SK-N-SH (cell line): ENCODE measurements at regions not wholly inside any gene's neighbourhood (a gene's known extent, or its start where the extent isn't known, plus 50 kb on each side); places are given as distances from the start of the nearest gene placed in this dataset.

Experiments used
- CTCF ChIA-PET: fragments of 300-600, 350-600 bp; formaldehyde crosslinking; extraction: SDS; loops from one replicate; lab custom pipeline; 2021; lab: Yijun Ruan, JAX
- POLR2A ChIA-PET: fragments of 350-600 bp; sonication (Branson Sonifier 250); formaldehyde crosslinking; extraction: SDS; loops from one replicate; lab custom pipeline; 2020; ENCODE audit warnings: antibody characterized with exemption, inconsistent platforms; lab: Yijun Ruan, JAX
- DNase-seq: peaks from one replicate; pipeline ENCODE4 v3.0.0; 2012
- H2AFZ ChIP-seq: fragments of 200-600 bp; sonication (generic); 2 replicates; pipeline ENCODE4 v1.8.1; 2016; ENCODE audit warnings: antibody characterized with exemption, mild to moderate bottlenecking, low read depth
- H3F3A ChIP-seq: fragments of 200-600 bp; sonication (generic); replicated peaks from 2 replicates; pipeline ENCODE3; 2016; ENCODE audit warnings: antibody characterized with exemption, mild to moderate bottlenecking; ENCODE audit not compliant: insufficient read depth
- H3K27ac ChIP-seq, 2 experiments: fragments of 200-500 bp in 1 of 2; fragments of 200-600 bp in 1 of 2; sonication (Bioruptor generic) in 1 of 2; sonication (generic), shearing (Covaris generic) in 1 of 2; 2 replicates each; pipeline versions ENCODE4 v1.5.1 to v1.6.1; 2014 to 2016; ENCODE audit warnings: low read depth in 2 of 2, inconsistent platforms in 1 of 2, low read length in 1 of 2, mild to moderate bottlenecking in 1 of 2, mixed read lengths in 1 of 2
- H3K27me3 ChIP-seq: fragments of 200-600 bp; sonication (generic), shearing (Covaris generic); 2 replicates; pipeline ENCODE4 v1.6.1; 2016; ENCODE audit warnings: mixed run types; ENCODE audit not compliant: insufficient read depth
- H3K36me3 ChIP-seq, 2 experiments: fragments of 200-500 bp in 1 of 2; fragments of 200-600 bp in 1 of 2; sonication (Bioruptor generic) in 1 of 2; sonication (generic) in 1 of 2; replicated peaks in 1 of 2; 2 replicates each; pipeline versions ENCODE3 to v1.5.1; 2014 to 2016; ENCODE audit warnings: low read length in 1 of 2, mild to moderate bottlenecking in 1 of 2; ENCODE audit not compliant: insufficient read depth in 2 of 2, control insufficient read depth in 1 of 2
- H3K4me1 ChIP-seq, 2 experiments: fragments of 200-500 bp in 1 of 2; fragments of 200-600 bp in 1 of 2; sonication (Bioruptor generic) in 1 of 2; sonication (generic), shearing (Covaris generic) in 1 of 2; 2 replicates each; pipeline versions ENCODE4 v1.5.1 to v1.6.1; 2014 to 2016; ENCODE audit warnings: low read depth in 1 of 2, low read length in 1 of 2, mixed run types in 1 of 2; ENCODE audit not compliant: insufficient read depth in 2 of 2, control insufficient read depth in 1 of 2
- H3K4me2 ChIP-seq: fragments of 200-600 bp; sonication (generic), shearing (Covaris generic); 2 replicates; pipeline ENCODE4 v1.6.1; 2017; ENCODE audit warnings: mixed run types
- H3K4me3 ChIP-seq, 2 experiments: fragments of 200-500 bp in 1 of 2; fragments of 200-600 bp in 1 of 2; sonication (Bioruptor generic) in 1 of 2; sonication (generic), shearing (Covaris generic) in 1 of 2; 2 replicates each; pipeline versions ENCODE4 v1.5.1 to v1.8.1; 2014 to 2016; ENCODE audit warnings: low read depth in 2 of 2, inconsistent platforms in 1 of 2, low read length in 1 of 2, mild to moderate bottlenecking in 1 of 2, mixed read lengths in 1 of 2, moderate library complexity in 1 of 2
- H3K79me2 ChIP-seq: fragments of 200-600 bp; sonication (generic); 2 replicates; pipeline ENCODE4 v1.8.1; 2017; ENCODE audit warnings: mild to moderate bottlenecking; ENCODE audit not compliant: insufficient read depth
- H3K9ac ChIP-seq: fragments of 200-600 bp; sonication (generic); 2 replicates; pipeline ENCODE4 v1.6.1; 2017; ENCODE audit warnings: mixed run types
- H3K9me2 ChIP-seq: fragments of 200-600 bp; sonication (generic); 2 replicates; pipeline ENCODE4 v1.6.1; 2017; ENCODE audit warnings: mixed run types
- H3K9me3 ChIP-seq: fragments of 200-600 bp; sonication (generic); 2 replicates; pipeline ENCODE4 v1.6.1; 2017; ENCODE audit warnings: mixed run types, mild to moderate bottlenecking, moderate library complexity
- H4K20me1 ChIP-seq: fragments of 200-600 bp; sonication (generic); 2 replicates; pipeline ENCODE4 v1.6.1; 2017; ENCODE audit warnings: mild to moderate bottlenecking, mixed run types; ENCODE audit not compliant: insufficient read depth
- EZH2phosphoT487 ChIP-seq: fragments of 200-600 bp; sonication (generic); IDR thresholded peaks from 2 replicates; pipeline ENCODE4 v1.6.1; 2017; ENCODE audit warnings: low read depth, mixed run types, mild to moderate bottlenecking, antibody characterized with exemption, moderate library complexity, borderline replicate concordance
- FOSL2 ChIP-seq: IDR thresholded peaks from 2 replicates; pipeline ENCODE4 v1.4.0; 2012; ENCODE audit warnings: low read depth, mild to moderate bottlenecking, moderate library complexity, borderline replicate concordance
- GATA2 ChIP-seq: sonication (generic); formaldehyde crosslinking; IDR thresholded peaks from 2 replicates; pipeline ENCODE4 v1.5.0; 2020; ENCODE audit warnings: mild to moderate bottlenecking, missing genetic modification reagents
- IRF3 ChIP-seq: fragments of 150-350 bp; IDR thresholded peaks from 2 replicates; pipeline ENCODE4 v1.6.1; 2016; ENCODE audit warnings: mild to moderate bottlenecking, low read depth, low read length
- MXI1 ChIP-seq: IDR thresholded peaks from 2 replicates; pipeline ENCODE4 v1.6.1; 2012; ENCODE audit warnings: mild to moderate bottlenecking, low read depth, low read length, improper control_type of control experiment
- NFIC ChIP-seq: IDR thresholded peaks from 2 replicates; pipeline ENCODE4 v1.4.0; 2012; ENCODE audit warnings: borderline replicate concordance
- PBX3 ChIP-seq: IDR thresholded peaks from 2 replicates; pipeline ENCODE4; 2012
- POLR2AphosphoS5 ChIP-seq: IDR thresholded peaks from 2 replicates; pipeline ENCODE4 v1.6.1; 2012; ENCODE audit warnings: low read depth, low read length
- RAD21 ChIP-seq: IDR thresholded peaks from 2 replicates; pipeline ENCODE4 v1.6.1; 2012; ENCODE audit warnings: mild to moderate bottlenecking, low read length
- RCOR1 ChIP-seq: fragments of 150-350 bp; IDR thresholded peaks from 2 replicates; pipeline ENCODE4 v1.6.1; 2017; ENCODE audit warnings: antibody characterized with exemption, low read length
- RXRA ChIP-seq: IDR thresholded peaks from 2 replicates; pipeline ENCODE4 v1.4.0; 2012; ENCODE audit warnings: low read depth, mild to moderate bottlenecking, borderline replicate concordance
- TEAD4 ChIP-seq: IDR thresholded peaks from 2 replicates; pipeline ENCODE4 v1.4.0; 2012; ENCODE audit warnings: mild to moderate bottlenecking, borderline replicate concordance; ENCODE audit not compliant: insufficient read depth
- YY1 ChIP-seq: IDR thresholded peaks from 2 replicates; pipeline ENCODE4 v1.4.0; 2012; ENCODE audit warnings: low read depth, mild to moderate bottlenecking
- ZBTB33 ChIP-seq: IDR thresholded peaks from 2 replicates; pipeline ENCODE4 v1.4.0; 2012; ENCODE audit warnings: low read depth, borderline replicate concordance
- WGBS: methylation state at CpG from one replicate; pipeline ENCODE4 v1.1.6; 2017; ENCODE audit warnings: low lambda C conversion rate; 5-methylcytosine and 5-hydroxymethylcytosine counted together
- TF ChIP-seq, protein P1 (sequence below): IDR thresholded peaks from 2 replicates; pipeline ENCODE4 v1.6.1; 2012; ENCODE audit warnings: mild to moderate bottlenecking, low read depth, low read length, moderate library complexity

- Histone ChIP-seq H3K36me3 (no peaks in the 10 kb centered on the region), H3K9me2 (no peaks in the 10 kb centered on the region), H4K20me1 (no peaks in the 10 kb centered on the region), H3K4me1 (peaks cover 0 to 3% of the 10 kb centered on the region in 2 experiments; a peak in 1 of 4 replicates), H3K9me3 (no peaks in the 10 kb centered on the region), H3K79me2 (no peaks in the 10 kb centered on the region), H3K27ac (no peak overlapping the region), H3K4me3 (no peak overlapping the region), H3K9ac (no peak overlapping the region), H2AFZ (no peak overlapping the region), H3K27me3 (no peaks in the 10 kb centered on the region), H3F3A (no peaks in the 10 kb centered on the region), H3K4me2 (no peak overlapping the region)
- TF ChIP-seq PBX3 (no peak), IRF3 (no peak), RAD21 (no peak), GATA2 (CRISPR knock-in tag) (no peak), RCOR1 (no peak), MXI1 (no peak), POLR2AphosphoS5 (no peak), ZBTB33 (no peak), NFIC (no peak), FOSL2 (no peak), EZH2phosphoT487 (no peak)
- POLR2A ChIA-PET, result no interaction called here
- WGBS, result 43% methylated on average over 5 of the region's 6 CpGs
- CTCF ChIA-PET, result no interaction called here
- no peak for DNase-seq
Measured at GRCh38 chr21:34020005-34020847, 53.2 kb upstream of the MRPS6 start.

GRCh38 chr21:34019402-34019801, 54.0 kb upstream of the MRPS6 start:
- H2AFZ ChIP-seq, result no peak overlapping the region
- no peak overlapping the region for H3K27ac ChIP-seq
- no peak for DNase-seq
- no peaks in the 10 kb centered on the region for H3F3A ChIP-seq
- no peak overlapping the region for H3K4me2 ChIP-seq
- no peak overlapping the region for H3K4me3 ChIP-seq
- peaks cover 0 to 3% of the 10 kb centered on the region in 2 experiments; a peak in 1 of 4 replicates for H3K4me1 ChIP-seq
- H3K9me2 ChIP-seq, result no peaks in the 10 kb centered on the region
- TF ChIP-seq, protein P1, sequence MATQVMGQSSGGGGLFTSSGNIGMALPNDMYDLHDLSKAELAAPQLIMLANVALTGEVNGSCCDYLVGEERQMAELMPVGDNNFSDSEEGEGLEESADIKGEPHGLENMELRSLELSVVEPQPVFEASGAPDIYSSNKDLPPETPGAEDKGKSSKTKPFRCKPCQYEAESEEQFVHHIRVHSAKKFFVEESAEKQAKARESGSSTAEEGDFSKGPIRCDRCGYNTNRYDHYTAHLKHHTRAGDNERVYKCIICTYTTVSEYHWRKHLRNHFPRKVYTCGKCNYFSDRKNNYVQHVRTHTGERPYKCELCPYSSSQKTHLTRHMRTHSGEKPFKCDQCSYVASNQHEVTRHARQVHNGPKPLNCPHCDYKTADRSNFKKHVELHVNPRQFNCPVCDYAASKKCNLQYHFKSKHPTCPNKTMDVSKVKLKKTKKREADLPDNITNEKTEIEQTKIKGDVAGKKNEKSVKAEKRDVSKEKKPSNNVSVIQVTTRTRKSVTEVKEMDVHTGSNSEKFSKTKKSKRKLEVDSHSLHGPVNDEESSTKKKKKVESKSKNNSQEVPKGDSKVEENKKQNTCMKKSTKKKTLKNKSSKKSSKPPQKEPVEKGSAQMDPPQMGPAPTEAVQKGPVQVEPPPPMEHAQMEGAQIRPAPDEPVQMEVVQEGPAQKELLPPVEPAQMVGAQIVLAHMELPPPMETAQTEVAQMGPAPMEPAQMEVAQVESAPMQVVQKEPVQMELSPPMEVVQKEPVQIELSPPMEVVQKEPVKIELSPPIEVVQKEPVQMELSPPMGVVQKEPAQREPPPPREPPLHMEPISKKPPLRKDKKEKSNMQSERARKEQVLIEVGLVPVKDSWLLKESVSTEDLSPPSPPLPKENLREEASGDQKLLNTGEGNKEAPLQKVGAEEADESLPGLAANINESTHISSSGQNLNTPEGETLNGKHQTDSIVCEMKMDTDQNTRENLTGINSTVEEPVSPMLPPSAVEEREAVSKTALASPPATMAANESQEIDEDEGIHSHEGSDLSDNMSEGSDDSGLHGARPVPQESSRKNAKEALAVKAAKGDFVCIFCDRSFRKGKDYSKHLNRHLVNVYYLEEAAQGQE, result no peak
- TF ChIP-seq YY1 (no peak), TEAD4 (no peak), RXRA (no peak)
- H3K27me3 ChIP-seq, result no peaks in the 10 kb centered on the region
- CTCF ChIA-PET, result no interaction called here
- H3K79me2 ChIP-seq, result no peaks in the 10 kb centered on the region
- H3K9ac ChIP-seq, result no peak overlapping the region
- no peaks in the 10 kb centered on the region for H3K36me3 ChIP-seq
- WGBS, result 62% methylated on average over 1 of the region's 1 CpG
- no peaks in the 10 kb centered on the region for H4K20me1 ChIP-seq
- POLR2A ChIA-PET, result no interaction called here
- no peaks in the 10 kb centered on the region for H3K9me3 ChIP-seq
